SK-N-SH (cell line): ENCODE measurements at regions not wholly inside any gene's neighbourhood (a gene's known extent, or its start where the extent isn't known, plus 50 kb on each side); places are given as distances from the start of the nearest gene placed in this dataset.
A peak's percentile ranks its signal among the peaks of the same experiment; 100 is the strongest.

Source experiments
- CTCF ChIA-PET: fragments of 300-600, 350-600 bp; formaldehyde crosslinking; extraction: SDS; loops from one replicate; lab custom pipeline; 2021; lab: Yijun Ruan, JAX
- POLR2A ChIA-PET: fragments of 350-600 bp; sonication (Branson Sonifier 250); formaldehyde crosslinking; extraction: SDS; loops from one replicate; lab custom pipeline; 2020; ENCODE audit warnings: antibody characterized with exemption, inconsistent platforms; lab: Yijun Ruan, JAX
- DNase-seq: peaks from one replicate; pipeline ENCODE4 v3.0.0; 2012
- H2AFZ ChIP-seq: fragments of 200-600 bp; sonication (generic); 2 replicates; pipeline ENCODE4 v1.8.1; 2016; ENCODE audit warnings: antibody characterized with exemption, mild to moderate bottlenecking, low read depth
- H3F3A ChIP-seq: fragments of 200-600 bp; sonication (generic); replicated peaks from 2 replicates; pipeline ENCODE3; 2016; ENCODE audit warnings: antibody characterized with exemption, mild to moderate bottlenecking; ENCODE audit not compliant: insufficient read depth
- H3K27ac ChIP-seq, 2 experiments: fragments of 200-500 bp in 1 of 2; fragments of 200-600 bp in 1 of 2; sonication (Bioruptor generic) in 1 of 2; sonication (generic), shearing (Covaris generic) in 1 of 2; 2 replicates each; pipeline versions ENCODE4 v1.5.1 to v1.6.1; 2014 to 2016; ENCODE audit warnings: low read depth in 2 of 2, inconsistent platforms in 1 of 2, low read length in 1 of 2, mild to moderate bottlenecking in 1 of 2, mixed read lengths in 1 of 2
- H3K27me3 ChIP-seq: fragments of 200-600 bp; sonication (generic), shearing (Covaris generic); 2 replicates; pipeline ENCODE4 v1.6.1; 2016; ENCODE audit warnings: mixed run types; ENCODE audit not compliant: insufficient read depth
- H3K36me3 ChIP-seq, 2 experiments: fragments of 200-500 bp in 1 of 2; fragments of 200-600 bp in 1 of 2; sonication (Bioruptor generic) in 1 of 2; sonication (generic) in 1 of 2; replicated peaks in 1 of 2; 2 replicates each; pipeline versions ENCODE3 to v1.5.1; 2014 to 2016; ENCODE audit warnings: low read length in 1 of 2, mild to moderate bottlenecking in 1 of 2; ENCODE audit not compliant: insufficient read depth in 2 of 2, control insufficient read depth in 1 of 2
- H3K4me1 ChIP-seq, 2 experiments: fragments of 200-500 bp in 1 of 2; fragments of 200-600 bp in 1 of 2; sonication (Bioruptor generic) in 1 of 2; sonication (generic), shearing (Covaris generic) in 1 of 2; 2 replicates each; pipeline versions ENCODE4 v1.5.1 to v1.6.1; 2014 to 2016; ENCODE audit warnings: low read depth in 1 of 2, low read length in 1 of 2, mixed run types in 1 of 2; ENCODE audit not compliant: insufficient read depth in 2 of 2, control insufficient read depth in 1 of 2
- H3K4me2 ChIP-seq: fragments of 200-600 bp; sonication (generic), shearing (Covaris generic); 2 replicates; pipeline ENCODE4 v1.6.1; 2017; ENCODE audit warnings: mixed run types
- H3K4me3 ChIP-seq, 2 experiments: fragments of 200-500 bp in 1 of 2; fragments of 200-600 bp in 1 of 2; sonication (Bioruptor generic) in 1 of 2; sonication (generic), shearing (Covaris generic) in 1 of 2; 2 replicates each; pipeline versions ENCODE4 v1.5.1 to v1.8.1; 2014 to 2016; ENCODE audit warnings: low read depth in 2 of 2, inconsistent platforms in 1 of 2, low read length in 1 of 2, mild to moderate bottlenecking in 1 of 2, mixed read lengths in 1 of 2, moderate library complexity in 1 of 2
- H3K79me2 ChIP-seq: fragments of 200-600 bp; sonication (generic); 2 replicates; pipeline ENCODE4 v1.8.1; 2017; ENCODE audit warnings: mild to moderate bottlenecking; ENCODE audit not compliant: insufficient read depth
- H3K9ac ChIP-seq: fragments of 200-600 bp; sonication (generic); 2 replicates; pipeline ENCODE4 v1.6.1; 2017; ENCODE audit warnings: mixed run types
- H3K9me2 ChIP-seq: fragments of 200-600 bp; sonication (generic); 2 replicates; pipeline ENCODE4 v1.6.1; 2017; ENCODE audit warnings: mixed run types
- H3K9me3 ChIP-seq: fragments of 200-600 bp; sonication (generic); 2 replicates; pipeline ENCODE4 v1.6.1; 2017; ENCODE audit warnings: mixed run types, mild to moderate bottlenecking, moderate library complexity
- H4K20me1 ChIP-seq: fragments of 200-600 bp; sonication (generic); 2 replicates; pipeline ENCODE4 v1.6.1; 2017; ENCODE audit warnings: mild to moderate bottlenecking, mixed run types; ENCODE audit not compliant: insufficient read depth
- CHD2 ChIP-seq: fragments of 150-350 bp; IDR thresholded peaks from 2 replicates; pipeline ENCODE4 v1.6.1; 2018; ENCODE audit warnings: low read length; ENCODE audit not compliant: partially characterized antibody
- ELF1 ChIP-seq: IDR thresholded peaks from 2 replicates; pipeline ENCODE4 v1.4.0; 2012
- EZH2phosphoT487 ChIP-seq: fragments of 200-600 bp; sonication (generic); IDR thresholded peaks from 2 replicates; pipeline ENCODE4 v1.6.1; 2017; ENCODE audit warnings: low read depth, mixed run types, mild to moderate bottlenecking, antibody characterized with exemption, moderate library complexity, borderline replicate concordance
- FOXJ3 ChIP-seq: sonication (generic); formaldehyde crosslinking; IDR thresholded peaks from 2 replicates; pipeline ENCODE4 v1.5.1; 2020; ENCODE audit warnings: mild to moderate bottlenecking, missing genetic modification reagents
- GABPA ChIP-seq: IDR thresholded peaks from 2 replicates; pipeline ENCODE4 v1.4.0; 2012; ENCODE audit warnings: low read depth, mild to moderate bottlenecking
- GATA2 ChIP-seq: sonication (generic); formaldehyde crosslinking; IDR thresholded peaks from 2 replicates; pipeline ENCODE4 v1.5.0; 2020; ENCODE audit warnings: mild to moderate bottlenecking, missing genetic modification reagents
- MXI1 ChIP-seq: IDR thresholded peaks from 2 replicates; pipeline ENCODE4 v1.6.1; 2012; ENCODE audit warnings: mild to moderate bottlenecking, low read depth, low read length, improper control_type of control experiment
- NFIC ChIP-seq: IDR thresholded peaks from 2 replicates; pipeline ENCODE4 v1.4.0; 2012; ENCODE audit warnings: borderline replicate concordance
- NRF1 ChIP-seq: IDR thresholded peaks from 2 replicates; pipeline ENCODE4 v1.6.1; 2012; ENCODE audit warnings: low read depth, mild to moderate bottlenecking, low read length
- POLR2AphosphoS5 ChIP-seq: IDR thresholded peaks from 2 replicates; pipeline ENCODE4 v1.6.1; 2012; ENCODE audit warnings: low read depth, low read length
- RCOR1 ChIP-seq: fragments of 150-350 bp; IDR thresholded peaks from 2 replicates; pipeline ENCODE4 v1.6.1; 2017; ENCODE audit warnings: antibody characterized with exemption, low read length
- RFX5 ChIP-seq: IDR thresholded peaks from 2 replicates; pipeline ENCODE4 v1.6.1; 2012; ENCODE audit warnings: mild to moderate bottlenecking, improper control_type of control experiment, low read length
- RXRA ChIP-seq: IDR thresholded peaks from 2 replicates; pipeline ENCODE4 v1.4.0; 2012; ENCODE audit warnings: low read depth, mild to moderate bottlenecking, borderline replicate concordance
- SIN3A ChIP-seq: IDR thresholded peaks from 2 replicates; pipeline ENCODE4 v1.6.1; 2012; ENCODE audit warnings: low read depth, mild to moderate bottlenecking, low read length, moderate library complexity, borderline replicate concordance
- TAF1 ChIP-seq: IDR thresholded peaks from 2 replicates; pipeline ENCODE4 v1.6.1; 2012; ENCODE audit warnings: low read depth, mild to moderate bottlenecking, low read length, moderate library complexity, borderline replicate concordance
- TCF12 ChIP-seq: IDR thresholded peaks from 2 replicates; pipeline ENCODE4 v1.4.0; 2012
- YY1 ChIP-seq: IDR thresholded peaks from 2 replicates; pipeline ENCODE4 v1.4.0; 2012; ENCODE audit warnings: low read depth, mild to moderate bottlenecking
- WGBS: methylation state at CpG from one replicate; pipeline ENCODE4 v1.1.6; 2017; ENCODE audit warnings: low lambda C conversion rate; 5-methylcytosine and 5-hydroxymethylcytosine counted together
- TF ChIP-seq, protein P1 (sequence below): IDR thresholded peaks from 2 replicates; pipeline ENCODE4 v1.4.0; 2012; ENCODE audit warnings: low read depth, borderline replicate concordance
- TF ChIP-seq, protein P2 (sequence below): IDR thresholded peaks from 2 replicates; pipeline ENCODE4 v1.6.1; 2012; ENCODE audit warnings: mild to moderate bottlenecking, low read depth, low read length, moderate library complexity

DNA sequence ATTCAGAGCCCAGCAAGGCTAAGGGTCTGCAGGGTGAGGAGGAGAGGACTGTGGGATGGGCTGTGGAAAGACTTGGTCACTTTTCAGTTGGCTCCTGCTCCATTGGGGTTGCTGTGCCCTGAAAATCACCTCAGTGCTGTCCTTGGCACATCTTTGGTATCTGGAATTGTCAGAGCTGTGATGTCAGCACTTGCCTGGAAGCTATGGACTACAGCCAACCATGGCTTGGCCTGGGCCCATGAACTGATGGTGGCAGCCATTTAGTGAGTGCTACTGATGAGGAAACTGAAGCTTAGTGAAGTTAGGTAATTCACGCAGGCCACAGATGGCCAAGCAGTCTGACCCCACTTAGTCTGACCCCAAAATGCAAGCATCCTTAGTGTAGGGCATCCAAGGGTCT, 121.8 kb upstream of the SERPINE2 start:
- no peaks in the 10 kb centered on the region for H4K20me1 ChIP-seq
- H3K4me1 ChIP-seq: peaks cover 4 to 18% of the 10 kb centered on the region in 2 experiments; a peak in 3 of 4 replicates
- no peaks in the 10 kb centered on the region for H3K79me2 ChIP-seq
- H3K4me2 ChIP-seq: no peak overlapping the region
- 83% methylated on average over 1 of the region's 1 CpG for WGBS
- no peak overlapping the region for H3K27ac ChIP-seq
- peaks cover 21% of the 10 kb centered on the region for H3F3A ChIP-seq
- H3K9ac ChIP-seq: no peak overlapping the region
- H3K36me3 ChIP-seq: no peaks in the 10 kb centered on the region
- H3K9me3 ChIP-seq: no peaks in the 10 kb centered on the region
- no peak overlapping the region for H2AFZ ChIP-seq
- no peak for DNase-seq
- ChIA-PET POLR2A (no interaction called here), CTCF (interaction anchor here (0.8 to 0.9 kb wide), 2 partner anchors 17 to 190 kb away, joined by 3 read pairs; no protein-coding TSS in a partner anchor)
- no peak overlapping the region for H3K4me3 ChIP-seq
- no peak for TF ChIP-seq RCOR1
- 0 out of 2 replicates have a peak, but pooled peaks have one; percentile 25 for TF ChIP-seq TCF12
- TF ChIP-seq NFIC: peak; percentile 58
- 0 out of 2 replicates have a peak, but pooled peaks have one; percentile 32 for TF ChIP-seq RXRA
- no peak for TF ChIP-seq SIN3A
- no peaks in the 10 kb centered on the region for H3K9me2 ChIP-seq
- no peaks in the 10 kb centered on the region for H3K27me3 ChIP-seq

DNA sequence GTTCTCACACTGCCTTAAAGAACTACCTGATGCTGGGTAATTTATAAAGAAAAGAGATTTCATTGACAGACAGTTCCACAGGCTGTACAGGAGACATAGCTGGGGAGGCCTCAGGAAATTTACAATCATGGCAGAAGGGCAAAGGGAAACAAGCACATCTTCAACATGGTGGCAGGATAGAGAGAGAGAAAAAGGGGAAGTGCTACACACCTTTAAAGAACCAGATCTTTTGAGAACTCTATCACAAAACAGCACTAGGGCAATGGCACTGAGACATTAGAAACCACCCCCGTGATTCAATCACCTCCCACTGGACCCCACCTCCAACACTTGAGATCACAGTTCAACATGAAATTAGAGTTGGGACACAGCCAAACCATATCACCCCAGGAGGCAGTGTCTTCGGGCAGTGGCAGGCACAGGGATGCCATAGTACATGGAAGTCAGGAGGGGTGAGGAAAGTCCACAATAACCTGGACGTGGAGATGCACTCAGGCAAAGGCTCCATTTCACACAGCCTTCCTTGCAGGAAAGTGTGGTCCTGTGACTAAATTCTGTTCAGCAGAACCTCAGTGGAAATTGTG, 120.4 kb upstream of the SERPINE2 start:
- H4K20me1 ChIP-seq: no peaks in the 10 kb centered on the region
- H3K79me2 ChIP-seq: no peaks in the 10 kb centered on the region
- H3K9me2 ChIP-seq: no peaks in the 10 kb centered on the region
- no peak overlapping the region for H3K4me3 ChIP-seq
- H3K27ac ChIP-seq: no peak overlapping the region
- H3K36me3 ChIP-seq: no peaks in the 10 kb centered on the region
- H3K9me3 ChIP-seq: no peaks in the 10 kb centered on the region
- no peak for DNase-seq
- H3K27me3 ChIP-seq: no peaks in the 10 kb centered on the region
- H3K9ac ChIP-seq: no peak overlapping the region
- POLR2A ChIA-PET: no interaction called here
- 71% methylated on average over 3 of the region's 3 CpGs for WGBS
- H3K4me2 ChIP-seq: no peak overlapping the region
- H2AFZ ChIP-seq: no peak overlapping the region
- CTCF ChIA-PET: no interaction called here
- peaks cover 17% of the 10 kb centered on the region for H3F3A ChIP-seq
- TF ChIP-seq POLR2AphosphoS5 (no peak), RFX5 (no peak), CHD2 (no peak), FOXJ3 (CRISPR knock-in tag) (no peak), NRF1 (no peak)
- TF ChIP-seq, protein P1, sequence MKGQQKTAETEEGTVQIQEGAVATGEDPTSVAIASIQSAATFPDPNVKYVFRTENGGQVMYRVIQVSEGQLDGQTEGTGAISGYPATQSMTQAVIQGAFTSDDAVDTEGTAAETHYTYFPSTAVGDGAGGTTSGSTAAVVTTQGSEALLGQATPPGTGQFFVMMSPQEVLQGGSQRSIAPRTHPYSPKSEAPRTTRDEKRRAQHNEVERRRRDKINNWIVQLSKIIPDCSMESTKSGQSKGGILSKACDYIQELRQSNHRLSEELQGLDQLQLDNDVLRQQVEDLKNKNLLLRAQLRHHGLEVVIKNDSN: no peak
- peaks cover 4 to 26% of the 10 kb centered on the region in 2 experiments; a peak in 3 of 4 replicates for H3K4me1 ChIP-seq

DNA sequence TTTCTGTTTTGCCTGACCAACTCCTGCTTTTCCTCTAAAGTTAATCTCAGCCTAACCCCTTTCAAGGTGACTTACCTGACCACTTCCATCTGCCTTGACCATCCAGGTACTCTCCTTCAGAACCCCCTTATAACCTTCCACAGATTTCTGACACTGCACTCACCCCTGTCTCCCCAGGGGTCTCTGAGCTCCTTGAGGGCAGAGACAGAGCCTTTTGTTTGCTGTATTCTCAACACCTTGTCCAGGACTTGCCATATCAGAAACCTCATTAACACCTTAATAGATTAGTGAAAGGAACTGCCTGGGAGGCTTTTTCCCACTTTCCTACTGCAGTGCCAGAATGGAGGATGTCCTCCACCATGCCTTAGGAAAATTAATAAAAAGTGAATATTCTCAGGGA, 119.7 kb upstream of the SERPINE2 start:
- Histone ChIP-seq H3K4me3 (no peak overlapping the region), H3K27me3 (no peaks in the 10 kb centered on the region), H3K9me2 (no peaks in the 10 kb centered on the region), H3K4me2 (no peak overlapping the region), H3K79me2 (no peaks in the 10 kb centered on the region), H3K36me3 (no peaks in the 10 kb centered on the region), H3K27ac (no peak overlapping the region), H3K9me3 (no peaks in the 10 kb centered on the region), H3K4me1 (peaks cover 4 to 26% of the 10 kb centered on the region in 2 experiments; a peak in 3 of 4 replicates), H3F3A (peaks cover 16% of the 10 kb centered on the region), H2AFZ (no peak overlapping the region), H4K20me1 (no peaks in the 10 kb centered on the region), H3K9ac (no peak overlapping the region)
- no peak for DNase-seq
- TF ChIP-seq RCOR1 (no peak), GATA2 (CRISPR knock-in tag) (no peak), GABPA (no peak), TAF1 (no peak), MXI1 (no peak), RXRA (no peak), EZH2phosphoT487 (no peak), YY1 (no peak), NRF1 (no peak), TCF12 (no peak), ELF1 (no peak)
- TF ChIP-seq, protein P2, sequence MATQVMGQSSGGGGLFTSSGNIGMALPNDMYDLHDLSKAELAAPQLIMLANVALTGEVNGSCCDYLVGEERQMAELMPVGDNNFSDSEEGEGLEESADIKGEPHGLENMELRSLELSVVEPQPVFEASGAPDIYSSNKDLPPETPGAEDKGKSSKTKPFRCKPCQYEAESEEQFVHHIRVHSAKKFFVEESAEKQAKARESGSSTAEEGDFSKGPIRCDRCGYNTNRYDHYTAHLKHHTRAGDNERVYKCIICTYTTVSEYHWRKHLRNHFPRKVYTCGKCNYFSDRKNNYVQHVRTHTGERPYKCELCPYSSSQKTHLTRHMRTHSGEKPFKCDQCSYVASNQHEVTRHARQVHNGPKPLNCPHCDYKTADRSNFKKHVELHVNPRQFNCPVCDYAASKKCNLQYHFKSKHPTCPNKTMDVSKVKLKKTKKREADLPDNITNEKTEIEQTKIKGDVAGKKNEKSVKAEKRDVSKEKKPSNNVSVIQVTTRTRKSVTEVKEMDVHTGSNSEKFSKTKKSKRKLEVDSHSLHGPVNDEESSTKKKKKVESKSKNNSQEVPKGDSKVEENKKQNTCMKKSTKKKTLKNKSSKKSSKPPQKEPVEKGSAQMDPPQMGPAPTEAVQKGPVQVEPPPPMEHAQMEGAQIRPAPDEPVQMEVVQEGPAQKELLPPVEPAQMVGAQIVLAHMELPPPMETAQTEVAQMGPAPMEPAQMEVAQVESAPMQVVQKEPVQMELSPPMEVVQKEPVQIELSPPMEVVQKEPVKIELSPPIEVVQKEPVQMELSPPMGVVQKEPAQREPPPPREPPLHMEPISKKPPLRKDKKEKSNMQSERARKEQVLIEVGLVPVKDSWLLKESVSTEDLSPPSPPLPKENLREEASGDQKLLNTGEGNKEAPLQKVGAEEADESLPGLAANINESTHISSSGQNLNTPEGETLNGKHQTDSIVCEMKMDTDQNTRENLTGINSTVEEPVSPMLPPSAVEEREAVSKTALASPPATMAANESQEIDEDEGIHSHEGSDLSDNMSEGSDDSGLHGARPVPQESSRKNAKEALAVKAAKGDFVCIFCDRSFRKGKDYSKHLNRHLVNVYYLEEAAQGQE: no peak
- ChIA-PET CTCF (no interaction called here), POLR2A (no interaction called here)
